ENCODE measurements at regions not wholly inside any gene's neighbourhood (a gene's known extent, or its start where the extent isn't known, plus 50 kb on each side); places are given as distances from the start of the nearest gene placed in this dataset.

DNA sequence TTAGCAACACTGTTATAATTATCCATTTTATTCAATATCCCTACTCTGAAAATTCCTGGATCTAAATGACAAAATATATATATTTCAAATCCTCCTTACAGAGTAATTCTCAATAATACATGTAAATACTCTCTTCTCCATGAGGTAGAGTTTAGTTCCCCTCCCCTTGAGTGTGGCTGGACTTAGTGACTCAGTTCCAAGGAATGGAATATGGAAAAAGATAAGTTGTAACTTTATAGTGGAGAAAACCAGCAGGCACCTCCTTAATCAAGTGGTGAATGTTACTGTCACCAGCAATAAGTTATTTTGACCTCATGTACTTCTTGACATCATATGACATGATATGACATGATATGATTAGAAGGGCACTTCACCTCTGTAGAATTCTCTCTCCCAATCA is 302.0 kb downstream of the RAB28 start:
- DNase-seq (ENCODE audit: low read depth, low spot score), result no peak

DNA sequence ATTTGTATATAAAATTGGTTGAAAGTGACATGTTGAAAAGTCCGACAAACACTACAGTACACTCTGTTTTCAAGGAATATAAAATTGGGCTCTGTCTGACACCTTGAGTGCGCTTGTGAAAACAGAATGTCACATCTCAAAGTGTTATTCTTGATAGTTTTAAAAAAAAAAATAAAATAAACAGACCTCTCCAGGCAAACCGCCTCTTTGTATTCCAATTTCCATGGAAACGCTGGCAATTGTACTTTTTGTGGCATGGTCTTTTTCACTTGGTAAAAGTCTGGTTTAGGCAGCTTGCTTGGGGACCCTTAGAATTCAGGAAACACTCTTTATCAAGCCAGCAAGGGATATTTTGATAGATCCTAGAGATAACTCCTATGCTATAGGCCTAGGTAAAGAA is 302.5 kb downstream of the RAB28 start:
- no peak for DNase-seq (ENCODE audit: low read depth, low spot score)

DNA sequence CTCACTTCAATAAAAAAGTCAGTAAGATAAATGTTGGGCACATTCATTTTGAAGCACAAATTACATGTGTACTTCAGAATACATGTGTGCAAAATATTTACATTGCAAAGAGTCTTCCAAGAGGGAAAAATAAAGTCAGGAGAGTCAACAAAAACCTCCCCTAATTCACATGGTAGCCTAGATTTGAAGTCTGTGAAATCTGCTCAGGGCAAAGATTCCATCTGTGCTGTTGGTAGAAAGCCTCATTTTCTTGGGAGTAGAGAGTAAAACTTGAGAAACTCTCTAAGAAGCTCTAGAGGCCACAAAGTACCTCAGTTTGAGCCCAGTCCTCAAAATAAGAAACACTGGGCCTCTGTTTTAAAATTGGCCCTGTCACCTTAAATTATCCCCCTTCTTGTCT is 303.4 kb downstream of the RAB28 start:
- no peak for DNase-seq (ENCODE audit: low read depth, low spot score)

DNA sequence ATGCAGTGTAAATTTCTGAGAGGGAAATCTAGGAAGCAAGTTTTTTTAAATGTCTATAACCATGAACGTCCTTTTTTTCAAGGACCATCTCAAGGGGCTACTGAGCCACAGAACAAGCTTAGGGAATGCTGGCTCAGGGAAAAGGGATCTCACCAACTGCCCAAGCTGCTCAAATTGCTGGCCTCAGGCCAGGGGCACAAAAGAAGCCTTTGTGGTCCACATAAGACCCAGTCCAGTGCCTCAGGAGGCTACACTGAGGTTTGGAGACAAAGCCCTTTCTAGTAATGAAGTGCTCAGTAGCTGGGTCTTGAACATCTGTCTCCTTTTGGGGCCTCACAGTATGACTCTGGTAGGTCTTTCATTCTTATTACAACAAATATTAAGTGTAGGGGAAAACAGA is 305.5 kb downstream of the RAB28 start:
- no peak for DNase-seq (ENCODE audit: low read depth, low spot score)

DNA sequence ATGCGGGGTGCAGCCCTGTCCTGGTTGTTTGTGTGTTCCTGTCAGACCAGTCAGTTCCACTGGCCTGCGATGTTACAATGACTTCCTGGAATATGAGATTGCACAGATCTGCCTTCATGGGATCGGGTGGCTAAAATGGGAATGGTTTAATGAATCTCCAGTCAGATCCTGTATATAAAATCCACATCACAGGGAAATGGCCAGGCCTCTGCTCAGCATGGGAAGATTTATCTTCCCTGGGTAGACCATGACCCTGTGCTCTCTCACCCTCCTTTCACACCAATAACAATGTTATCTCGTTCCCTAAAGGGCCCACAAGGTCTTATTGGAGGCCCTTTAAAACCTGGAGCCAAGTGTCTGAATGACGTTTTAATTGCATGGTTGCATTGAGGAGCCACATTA is 307.4 kb downstream of the RAB28 start:
- no peak for DNase-seq (ENCODE audit: low read depth, low spot score)

DNA sequence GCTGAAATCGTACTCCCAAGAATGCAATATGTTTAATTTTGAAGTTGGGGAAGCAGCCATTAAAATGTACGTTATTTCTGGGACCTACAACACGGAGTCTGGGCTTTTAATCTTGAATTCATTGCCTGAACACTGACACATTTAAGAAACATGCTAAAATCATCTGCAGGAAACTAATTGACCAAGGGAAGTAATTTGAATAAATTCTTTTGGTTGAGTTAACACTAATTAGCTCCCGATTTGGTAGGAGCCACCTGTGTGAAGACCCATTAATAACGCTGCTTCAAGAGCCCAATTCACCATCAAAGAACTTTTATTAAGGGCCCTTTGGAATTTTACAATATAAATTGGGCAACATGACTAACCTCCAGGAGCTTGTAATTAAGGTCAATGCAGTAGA is 309.2 kb downstream of the RAB28 start:
- no peak for DNase-seq (ENCODE audit: low read depth, low spot score)

DNA sequence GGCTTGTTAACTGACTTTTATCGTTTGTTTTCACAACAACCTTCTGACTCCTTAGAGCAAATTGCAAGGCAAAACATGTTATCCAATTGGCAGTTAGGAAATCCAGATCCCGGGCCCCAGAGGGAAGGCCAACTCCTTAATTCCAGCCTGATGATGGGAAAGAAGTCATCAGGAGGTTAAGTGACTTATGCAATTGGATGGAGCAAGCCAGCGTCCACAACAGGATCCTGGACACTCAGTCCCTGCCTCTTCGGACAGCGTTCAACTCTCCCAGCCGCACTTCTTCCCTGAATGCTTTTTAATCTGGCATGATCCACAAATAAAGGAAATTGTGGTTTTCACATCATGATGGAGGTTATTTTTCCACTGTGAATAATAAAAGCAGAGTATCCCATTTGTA is 310.1 kb downstream of the RAB28 start:
- DNase-seq (ENCODE audit: low read depth, low spot score), result no peak

DNA sequence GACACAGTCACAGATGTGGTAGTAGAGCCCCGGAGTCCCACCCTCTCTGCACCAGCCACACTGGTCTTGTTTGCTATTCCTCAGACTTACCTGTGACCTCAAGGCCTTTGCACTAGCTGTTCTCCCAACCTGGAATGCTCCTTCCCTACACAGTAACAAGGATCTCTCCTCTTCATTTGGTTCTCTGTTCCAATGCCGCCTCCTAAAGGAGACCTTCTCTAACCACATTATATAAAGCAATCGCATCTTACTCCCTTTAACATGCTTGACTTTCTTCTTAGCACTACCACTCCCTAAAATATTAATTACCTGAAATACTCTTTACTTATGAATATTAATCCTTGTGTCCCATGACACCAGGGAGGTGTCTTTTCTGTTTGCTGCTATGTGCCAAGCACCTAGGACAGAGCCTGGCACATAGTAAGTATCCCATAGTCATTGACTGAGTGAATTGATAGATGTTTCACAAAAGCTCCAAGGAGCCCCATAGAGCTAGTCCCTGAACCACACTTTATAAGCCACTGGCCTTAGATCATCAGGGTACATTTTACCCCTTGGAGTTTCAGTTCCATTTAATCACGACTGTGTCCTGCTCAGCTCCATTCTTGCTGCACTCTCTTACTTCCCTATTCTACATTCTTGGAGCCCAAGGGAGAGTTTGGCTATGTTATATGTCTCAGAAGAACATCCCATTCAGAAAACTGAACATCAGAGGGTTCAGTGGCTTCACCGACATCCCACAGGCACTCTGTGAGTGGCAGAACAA is 312.7 kb downstream of the RAB28 start:
- DNase-seq (ENCODE audit: low read depth, low spot score), result no peak

DNA sequence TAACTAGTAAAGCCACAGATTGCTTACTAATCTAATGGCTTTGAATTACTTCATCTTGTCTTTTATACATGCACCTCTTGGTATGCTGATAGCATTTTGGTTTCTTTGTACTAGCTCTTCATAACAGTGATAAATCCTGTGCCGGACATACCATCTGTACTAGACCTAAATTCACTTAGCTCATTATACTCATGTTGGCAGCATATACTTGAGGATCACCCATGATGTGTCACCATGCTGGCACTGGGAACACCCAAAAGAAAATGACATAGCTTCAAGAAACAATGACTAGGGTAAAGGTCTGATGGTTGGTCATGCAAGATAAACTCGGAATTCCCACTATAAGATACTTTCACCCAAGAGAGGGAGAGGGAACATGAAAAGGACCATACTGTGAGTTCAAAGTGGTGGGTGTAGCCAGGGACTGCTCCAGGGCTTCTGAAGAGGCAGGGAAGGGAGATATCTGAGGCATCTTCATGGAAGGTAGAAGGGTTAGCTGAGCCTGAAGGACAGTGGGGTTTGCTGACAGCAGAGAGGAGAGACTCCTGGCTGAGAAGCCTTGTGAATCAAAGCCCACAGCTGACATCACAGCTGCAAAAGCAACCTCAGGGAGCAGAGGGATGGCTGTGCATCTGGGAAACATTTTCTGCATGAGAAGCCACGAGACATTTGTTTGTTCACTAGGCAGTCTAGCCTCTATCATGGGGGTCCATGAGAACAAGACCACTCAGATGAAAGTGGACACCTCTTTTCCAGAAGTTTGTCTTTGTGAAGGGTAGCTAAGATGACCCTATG is 314.2 kb downstream of the RAB28 start:
- no peak for DNase-seq (ENCODE audit: low read depth, low spot score)

DNA sequence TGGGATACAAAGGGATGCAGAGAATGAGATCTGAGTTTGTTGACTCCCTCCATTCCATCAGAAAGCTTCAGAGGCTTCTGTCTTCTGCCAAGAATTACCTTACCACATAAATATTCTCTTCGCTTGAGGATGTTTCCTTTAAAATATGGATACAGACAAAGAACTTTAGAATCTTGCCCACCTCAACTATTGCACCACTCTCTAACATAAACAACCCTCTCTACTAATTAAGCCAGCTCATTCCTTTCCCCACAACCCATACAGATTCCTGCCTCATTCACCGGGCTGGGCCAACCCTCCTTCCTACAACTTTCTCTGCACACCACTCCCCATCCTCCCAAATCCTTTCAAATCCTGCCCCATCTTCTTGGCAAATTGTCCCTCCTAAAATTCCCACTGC is 315.8 kb downstream of the RAB28 start:
- no peak for DNase-seq (ENCODE audit: low read depth, low spot score)

DNA sequence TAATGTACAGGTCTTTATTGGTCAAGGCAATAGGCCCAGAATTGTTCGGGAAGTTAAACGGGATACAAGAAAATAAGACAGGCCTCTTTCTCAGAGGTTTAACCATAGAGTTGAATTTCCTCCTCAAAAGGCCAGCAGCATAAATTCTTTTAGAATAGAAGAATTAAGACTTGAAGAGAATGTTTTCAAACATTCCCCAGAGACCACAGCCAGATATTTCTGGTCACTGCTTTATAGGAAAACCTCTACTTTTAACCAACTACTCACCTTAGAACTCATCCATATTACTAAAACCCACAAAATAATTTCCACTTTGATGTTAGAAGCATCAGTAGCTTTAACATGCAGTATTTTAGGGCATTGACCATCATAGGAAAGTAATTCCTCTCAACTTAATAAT is 317.9 kb downstream of the RAB28 start:
- DNase-seq (ENCODE audit: low read depth, low spot score), result no peak

DNA sequence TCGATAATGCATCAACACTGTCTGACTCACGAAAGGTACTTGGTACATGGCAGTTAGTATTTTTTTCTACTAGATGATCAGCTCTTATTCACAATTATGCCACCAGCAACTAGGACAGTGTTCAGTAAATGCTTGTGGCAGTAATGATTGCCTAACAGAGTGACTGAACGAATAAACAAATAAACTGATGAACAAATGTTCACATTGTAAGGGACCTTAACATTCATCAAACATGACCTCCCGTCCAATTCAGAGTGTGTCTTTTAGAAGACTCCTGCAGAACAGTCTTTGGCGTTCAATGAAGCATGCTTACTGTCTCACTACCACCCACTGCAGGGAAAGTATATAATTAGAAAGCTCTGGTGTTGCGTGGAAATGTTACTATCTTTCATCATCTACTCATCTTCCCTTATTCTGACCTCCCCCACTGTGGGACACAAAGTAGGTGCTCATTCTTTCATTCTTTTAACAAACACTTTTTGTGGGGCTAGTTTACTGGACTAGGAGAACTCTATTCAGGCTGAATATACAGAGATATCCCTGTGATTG is 319.3 kb downstream of the RAB28 start:
- no peak for DNase-seq (ENCODE audit: low read depth, low spot score)

DNA sequence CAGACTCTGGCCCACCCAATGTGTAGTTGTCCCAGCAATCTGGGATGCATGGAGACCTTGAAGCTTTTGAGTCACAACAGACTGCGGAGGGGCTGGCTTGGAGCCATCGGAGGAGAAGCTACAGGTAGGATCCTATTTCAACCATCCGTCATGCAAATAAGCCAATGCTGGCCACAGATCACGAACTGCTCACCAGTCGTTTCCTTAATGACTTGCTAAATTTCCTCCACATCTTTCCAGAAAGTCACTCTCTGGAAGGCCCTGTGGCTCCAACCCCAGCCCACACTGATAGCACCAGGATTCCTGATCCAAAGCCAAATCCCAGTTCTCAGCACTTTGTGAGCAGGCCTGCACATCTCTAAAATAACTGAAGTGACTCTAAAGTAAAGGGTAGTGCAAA is 321.3 kb downstream of the RAB28 start:
- no peak for DNase-seq (ENCODE audit: low read depth, low spot score)

DNA sequence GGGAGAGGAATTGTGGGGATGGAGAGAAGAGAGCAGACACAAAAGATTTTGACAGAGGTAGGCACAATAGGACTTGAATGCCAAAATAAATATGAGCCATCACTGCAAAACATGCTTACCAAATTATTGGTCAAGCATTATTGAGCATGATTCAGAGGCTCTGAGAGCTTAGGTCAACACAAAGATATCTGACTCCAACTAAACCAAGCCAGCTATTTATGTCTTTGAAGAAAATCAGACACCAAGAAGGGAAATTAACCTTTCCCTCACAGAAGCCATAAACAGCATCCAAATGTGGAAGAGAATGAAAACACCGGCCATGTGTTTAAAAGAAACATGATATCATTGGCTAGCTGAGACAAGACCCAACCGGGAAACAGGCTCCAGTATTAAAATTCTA is 323.2 kb downstream of the RAB28 start:
- no peak for DNase-seq (ENCODE audit: low read depth, low spot score)

DNA sequence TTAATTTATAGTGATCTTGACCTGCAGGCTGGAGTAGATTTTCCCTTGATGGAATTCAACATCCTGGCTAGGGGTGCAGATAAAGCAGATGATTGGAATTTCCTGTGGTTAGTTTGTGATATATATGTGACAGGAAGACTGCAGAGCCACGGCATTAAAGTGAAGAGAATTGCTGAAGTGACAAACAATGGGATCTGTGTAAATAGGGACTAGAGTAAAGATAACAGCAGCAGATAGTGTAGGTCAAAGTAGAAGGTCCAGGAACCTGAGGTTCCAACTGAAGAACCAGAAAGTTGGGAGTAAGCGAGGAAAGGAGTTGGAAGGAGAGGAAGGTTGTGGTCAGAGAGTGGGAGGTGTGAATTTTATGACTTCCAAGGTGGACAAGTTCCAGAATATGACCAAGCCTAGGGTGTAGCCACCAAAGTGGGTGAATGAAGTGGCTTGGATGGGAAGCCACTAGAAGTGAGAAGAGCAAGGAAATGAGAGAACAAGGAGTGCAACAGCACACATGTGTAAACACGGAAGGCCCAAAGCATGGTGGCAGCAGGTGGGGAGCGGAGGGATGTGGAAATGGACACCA is 325.0 kb downstream of the RAB28 start:
- DNase-seq (ENCODE audit: low read depth, low spot score), result no peak

DNA sequence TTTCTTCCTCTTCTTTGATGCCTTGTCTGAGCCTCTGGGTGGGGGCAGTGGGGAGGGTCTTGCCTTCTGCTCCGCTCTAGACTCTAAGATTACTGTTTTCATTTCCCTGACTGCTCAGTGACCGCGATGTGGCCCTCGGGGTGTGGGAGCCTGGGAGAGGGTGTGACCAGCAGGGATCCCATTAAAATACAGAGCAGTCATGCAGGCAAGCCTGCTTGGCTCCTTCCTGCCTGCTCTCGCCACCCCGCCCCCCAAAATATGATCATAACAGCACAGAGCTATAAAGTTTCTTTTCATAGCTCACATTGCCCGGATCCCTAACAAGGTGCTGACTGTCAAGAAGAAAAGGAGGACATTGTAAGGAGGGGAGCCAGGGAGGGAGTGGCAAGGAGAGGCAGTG is 332.9 kb downstream of the RAB28 start:
- no peak for DNase-seq (ENCODE audit: low read depth, low spot score)

DNA sequence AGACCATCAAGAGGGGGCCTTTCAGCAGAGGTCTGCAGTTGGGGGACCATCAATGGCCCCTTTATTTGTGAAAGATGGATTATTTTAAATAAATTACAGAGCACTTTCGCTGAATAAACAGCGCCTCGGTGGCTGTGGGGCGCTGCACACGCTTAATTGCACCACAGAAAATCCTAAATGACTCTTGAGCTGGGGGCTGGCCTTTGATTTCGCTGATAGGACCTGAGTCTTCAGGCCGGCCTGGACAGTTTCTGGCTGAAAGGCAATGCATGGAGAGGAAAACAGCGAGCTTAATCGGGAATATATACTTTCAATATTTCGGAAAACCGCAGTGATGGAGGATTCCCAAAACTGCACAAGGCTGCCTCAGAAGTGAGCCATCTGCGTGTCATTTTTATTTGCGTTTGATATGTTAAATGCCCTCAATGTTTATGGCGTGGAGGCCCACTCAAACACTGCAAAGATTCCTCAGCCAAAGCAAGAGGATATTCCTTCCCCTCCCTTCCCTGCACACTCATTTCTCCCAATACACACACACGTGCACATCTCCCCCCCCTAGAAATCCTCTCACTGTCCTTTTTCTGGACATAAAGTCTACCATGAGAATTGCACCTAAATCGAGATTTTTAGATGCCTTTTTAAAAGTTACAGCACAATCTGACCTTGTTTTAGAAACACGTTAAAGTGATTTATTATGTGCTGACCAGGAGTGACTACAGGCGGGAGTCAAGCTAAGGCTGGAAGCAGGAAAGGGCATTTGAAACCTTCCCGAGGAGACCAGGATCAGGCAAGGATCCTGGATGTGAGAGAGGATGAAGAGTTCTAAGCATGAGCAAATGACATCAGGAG is 340.7 kb downstream of the RAB28 start:
- no peak for DNase-seq (ENCODE audit: low read depth, low spot score)

DNA sequence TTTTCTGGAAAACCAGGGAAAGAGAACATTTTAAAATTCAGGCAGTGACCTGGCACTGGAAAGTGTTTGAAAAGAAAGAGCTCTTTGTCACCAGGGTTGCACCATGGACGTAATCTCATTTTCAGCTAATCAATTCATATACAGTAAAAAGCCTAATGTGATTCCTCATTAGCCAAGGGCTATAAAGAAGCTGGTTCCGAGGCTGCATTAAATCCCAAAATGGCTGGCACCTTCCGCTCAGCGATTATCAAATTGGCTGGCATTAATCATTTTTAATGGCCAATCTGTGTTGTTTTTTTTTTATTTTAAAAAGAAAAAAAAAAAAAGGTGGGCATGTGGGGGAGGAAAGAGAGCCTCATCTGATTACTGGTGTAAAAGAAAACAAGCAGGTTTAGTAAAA is 341.4 kb downstream of the RAB28 start:
- no peak for DNase-seq (ENCODE audit: low read depth, low spot score)

DNA sequence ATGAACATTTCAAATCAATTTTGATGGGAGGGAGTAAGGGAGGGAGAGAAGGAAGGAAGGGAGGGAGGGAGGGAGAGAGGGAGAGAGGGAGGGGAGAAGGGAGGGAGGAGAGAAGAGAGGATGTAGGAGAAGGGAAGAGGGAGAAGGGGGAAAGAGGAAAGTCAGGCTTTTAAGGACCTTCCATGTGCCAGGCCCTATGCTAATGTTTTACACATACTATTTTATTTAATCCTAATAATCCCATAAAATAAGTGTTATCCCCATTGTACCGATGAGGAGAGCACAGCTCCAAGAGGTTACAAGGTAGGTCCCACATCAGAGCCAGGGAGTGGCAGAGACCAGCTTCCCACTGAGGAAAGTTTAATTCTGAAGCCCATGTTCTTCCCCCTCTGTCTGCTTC is 341.9 kb downstream of the RAB28 start:
- DNase-seq (ENCODE audit: low read depth, low spot score), result no peak

DNA sequence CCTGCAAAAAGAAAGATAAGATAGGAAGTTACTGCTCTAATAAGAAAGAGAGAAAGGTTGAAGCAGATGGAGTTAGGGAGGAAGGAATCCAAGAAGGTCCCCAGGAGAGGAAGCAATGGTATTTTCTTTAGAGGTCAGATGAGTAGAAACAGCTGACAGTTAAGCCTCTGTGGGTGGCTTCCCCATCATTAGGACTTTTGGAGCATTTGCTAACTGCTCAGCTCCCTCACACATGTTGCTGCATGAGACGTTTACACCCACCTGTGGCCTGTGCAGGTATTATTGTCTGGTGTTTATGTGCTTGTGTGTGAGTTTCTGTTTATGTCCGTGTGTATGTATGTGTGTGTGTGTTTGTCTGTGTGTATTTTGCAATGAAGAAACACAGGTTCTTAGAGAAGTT is 346.8 kb downstream of the RAB28 start:
- no peak for DNase-seq (ENCODE audit: low read depth, low spot score)

DNA sequence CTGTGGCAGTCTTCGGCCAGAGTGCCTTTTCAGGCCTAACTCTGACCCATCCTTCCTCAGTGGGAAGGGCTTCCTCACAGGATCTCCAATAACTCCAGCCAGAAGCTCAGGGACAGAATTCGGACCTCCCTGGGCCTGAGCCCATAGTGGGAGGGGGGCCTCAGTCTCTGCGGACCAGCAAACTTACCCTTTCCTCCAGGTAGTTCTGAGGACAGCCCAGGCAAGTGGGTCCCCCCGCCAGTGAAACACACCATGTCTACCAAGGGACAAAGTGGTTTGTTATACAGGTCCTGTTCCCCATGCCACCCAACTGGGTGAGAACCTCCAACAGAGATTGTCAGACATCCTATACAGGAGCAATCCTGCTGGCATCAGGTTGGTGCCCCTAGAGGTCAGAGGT is 350.4 kb downstream of the RAB28 start:
- DNase-seq (ENCODE audit: low read depth, low spot score), result no peak

DNA sequence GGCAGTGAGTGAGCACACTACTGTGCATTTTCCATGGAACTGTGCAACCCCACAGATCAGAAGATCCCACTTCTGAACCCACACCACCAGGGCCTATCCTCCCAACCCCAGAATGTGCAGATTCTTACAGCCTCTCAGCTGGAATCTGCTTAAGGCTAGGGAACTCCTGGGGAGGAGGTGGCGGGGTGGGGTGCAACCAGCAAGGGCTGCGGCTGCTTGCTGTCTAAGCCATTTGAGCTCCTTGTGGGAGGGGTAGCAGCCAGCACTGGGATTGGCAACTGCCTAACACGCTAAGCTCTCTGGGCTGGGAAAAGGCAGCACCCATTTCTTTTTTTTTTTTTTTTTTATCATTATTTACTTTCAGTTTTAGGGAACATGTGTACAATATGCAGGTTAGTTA is 353.3 kb downstream of the RAB28 start:
- DNase-seq (ENCODE audit: low read depth, low spot score), result no peak

Measured in brain pericyte (primary cell).